ENCODE measurements at regions not wholly inside any gene's neighbourhood (a gene's known extent, or its start where the extent isn't known, plus 50 kb on each side); places are given as distances from the start of the nearest gene placed in this dataset.

- no peaks in the 10 kb centered on the region for H3K36me3 ChIP-seq (ENCODE audit: control insufficient read depth in 2 of 2, insufficient read depth in 2 of 2, low read length in 1 of 2)
- 95% methylated on average over 4 of the region's 4 CpGs for WGBS
- DNase-seq (ENCODE audit: low read depth in 6 of 9, low spot score in 9 of 9) = no peak
- no peak overlapping the region for H3K4me3 ChIP-seq (ENCODE audit: low read length in 2 of 2)
- peaks cover 0 to 30% of the 10 kb centered on the region in 2 donors for H3K9me3 ChIP-seq (ENCODE audit: control insufficient read depth in 2 of 2, insufficient read depth in 1 of 2, low read length in 1 of 2)
- H3K27me3 ChIP-seq (ENCODE audit: control insufficient read depth in 2 of 2, insufficient read depth in 1 of 2, low read length in 1 of 2) = peaks cover 0 to 4% of the 10 kb centered on the region in 2 donors
- no peak overlapping the region for H3K27ac ChIP-seq (ENCODE audit: low read depth in 1 of 2, low read length in 1 of 2)
- H3K4me1 ChIP-seq (ENCODE audit: control insufficient read depth in 2 of 2, insufficient read depth in 2 of 2, low read length in 2 of 2) = peaks cover 12 to 34% of the 10 kb centered on the region in 2 donors
Measured at GRCh38 chr15:70420086-70420947, 322.6 kb upstream of the TLE3 start.

DNA sequence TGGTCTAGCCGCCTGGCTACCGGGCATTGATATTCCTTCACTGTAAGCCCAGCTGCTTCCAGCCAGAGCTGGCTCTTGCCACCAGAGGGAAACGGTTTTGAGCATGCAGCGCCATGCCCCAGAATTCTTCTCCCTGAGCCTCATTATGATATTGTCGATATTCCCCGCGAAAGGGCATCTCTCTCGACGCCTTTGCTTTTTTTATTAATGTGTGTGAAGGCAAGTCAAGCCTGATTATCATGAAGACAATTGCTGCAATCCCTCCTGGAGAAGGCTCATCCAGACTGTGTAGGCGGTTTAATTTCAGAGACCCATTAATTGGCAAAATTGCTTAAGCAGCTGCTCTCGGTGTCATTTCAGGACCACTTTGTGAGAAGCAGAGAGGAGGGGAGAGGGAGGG is 321.2 kb upstream of the TLE3 start:
- 92% methylated on average over 11 of the region's 11 CpGs for WGBS

DNA sequence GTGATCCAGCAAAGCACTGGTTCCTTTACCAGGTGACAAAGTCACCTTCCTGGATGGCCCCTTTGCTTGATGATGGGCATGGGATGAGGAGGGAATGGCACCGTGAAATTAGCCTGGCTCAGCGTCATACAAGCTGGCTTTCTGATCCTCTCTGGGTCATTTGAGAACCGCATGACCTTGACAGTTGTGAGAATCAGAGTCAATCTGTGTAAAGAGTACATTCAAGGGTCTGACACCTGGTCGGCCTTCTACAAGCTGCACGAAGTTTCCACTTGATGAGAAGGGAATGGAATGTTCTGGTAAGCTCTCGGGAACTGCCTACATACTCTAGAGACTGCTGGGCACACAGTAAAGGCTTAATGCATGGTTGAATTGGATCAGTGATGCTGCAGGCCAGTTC is 319.8 kb upstream of the TLE3 start:
- Histone ChIP-seq H3K4me3 (ENCODE audit: low read length in 2 of 2) (no peak overlapping the region), H3K27me3 (ENCODE audit: control insufficient read depth in 2 of 2, insufficient read depth in 1 of 2, low read length in 1 of 2) (peaks cover 0 to 4% of the 10 kb centered on the region in 2 donors), H3K27ac (ENCODE audit: low read depth in 1 of 2, low read length in 1 of 2) (no peak overlapping the region), H3K4me1 (ENCODE audit: control insufficient read depth in 2 of 2, insufficient read depth in 2 of 2, low read length in 2 of 2) (peaks cover 0 to 22% of the 10 kb centered on the region in 2 donors), H3K9me3 (ENCODE audit: control insufficient read depth in 2 of 2, insufficient read depth in 1 of 2, low read length in 1 of 2) (peaks cover 0 to 10% of the 10 kb centered on the region in 2 donors), H3K36me3 (ENCODE audit: control insufficient read depth in 2 of 2, insufficient read depth in 2 of 2, low read length in 1 of 2) (no peaks in the 10 kb centered on the region)
- no peak for DNase-seq (ENCODE audit: low read depth in 6 of 9, low spot score in 9 of 9)
- 94% methylated on average over 6 of the region's 6 CpGs for WGBS

More for the DNA sequence above, 321.2 kb upstream of the TLE3 start:
- H3K4me1 ChIP-seq (ENCODE audit: control insufficient read depth in 2 of 2, insufficient read depth in 2 of 2, low read length in 2 of 2) = peaks cover 0 to 29% of the 10 kb centered on the region in 2 donors
- DNase-seq (ENCODE audit: low read depth in 6 of 9, low spot score in 9 of 9) = no peak
- no peaks in the 10 kb centered on the region for H3K36me3 ChIP-seq (ENCODE audit: control insufficient read depth in 2 of 2, insufficient read depth in 2 of 2, low read length in 1 of 2)
- no peak overlapping the region for H3K27ac ChIP-seq (ENCODE audit: low read depth in 1 of 2, low read length in 1 of 2)
- H3K9me3 ChIP-seq (ENCODE audit: control insufficient read depth in 2 of 2, insufficient read depth in 1 of 2, low read length in 1 of 2) = peaks cover 0 to 21% of the 10 kb centered on the region in 2 donors
- peaks cover 0 to 4% of the 10 kb centered on the region in 2 donors for H3K27me3 ChIP-seq (ENCODE audit: control insufficient read depth in 2 of 2, insufficient read depth in 1 of 2, low read length in 1 of 2)
- H3K4me3 ChIP-seq (ENCODE audit: low read length in 2 of 2) = no peak overlapping the region

- 95% methylated on average over 2 of the region's 2 CpGs for WGBS
- Histone ChIP-seq H3K4me3 (ENCODE audit: low read length in 2 of 2) (no peak overlapping the region), H3K27me3 (ENCODE audit: control insufficient read depth in 2 of 2, insufficient read depth in 1 of 2, low read length in 1 of 2) (peaks cover 0 to 4% of the 10 kb centered on the region in 2 donors), H3K4me1 (ENCODE audit: control insufficient read depth in 2 of 2, insufficient read depth in 2 of 2, low read length in 2 of 2) (peaks cover 0 to 22% of the 10 kb centered on the region in 2 donors), H3K9me3 (ENCODE audit: control insufficient read depth in 2 of 2, insufficient read depth in 1 of 2, low read length in 1 of 2) (peaks cover 0 to 10% of the 10 kb centered on the region in 2 donors), H3K27ac (ENCODE audit: low read depth in 1 of 2, low read length in 1 of 2) (no peak overlapping the region), H3K36me3 (ENCODE audit: control insufficient read depth in 2 of 2, insufficient read depth in 2 of 2, low read length in 1 of 2) (no peaks in the 10 kb centered on the region)
- DNase-seq (ENCODE audit: low read depth in 6 of 9, low spot score in 9 of 9) = no peak
Measured at GRCh38 chr15:70416829-70417228, 319.1 kb upstream of the TLE3 start.

GRCh38 chr15:70415398-70415797 is 317.7 kb upstream of the TLE3 start:
- Histone ChIP-seq H3K9me3 (ENCODE audit: control insufficient read depth in 2 of 2, insufficient read depth in 1 of 2, low read length in 1 of 2) (peaks cover 0 to 11% of the 10 kb centered on the region in 2 donors), H3K36me3 (ENCODE audit: control insufficient read depth in 2 of 2, insufficient read depth in 2 of 2, low read length in 1 of 2) (no peaks in the 10 kb centered on the region), H3K27ac (ENCODE audit: low read depth in 1 of 2, low read length in 1 of 2) (no peak overlapping the region), H3K27me3 (ENCODE audit: control insufficient read depth in 2 of 2, insufficient read depth in 1 of 2, low read length in 1 of 2) (peaks cover 0 to 4% of the 10 kb centered on the region in 2 donors), H3K4me1 (ENCODE audit: control insufficient read depth in 2 of 2, insufficient read depth in 2 of 2, low read length in 2 of 2) (peaks cover 0 to 29% of the 10 kb centered on the region in 2 donors), H3K4me3 (ENCODE audit: low read length in 2 of 2) (no peak overlapping the region)
- WGBS = 82% methylated on average over 18 of the region's 18 CpGs
- DNase-seq (ENCODE audit: low read depth in 6 of 9, low spot score in 9 of 9) = no peak

DNA sequence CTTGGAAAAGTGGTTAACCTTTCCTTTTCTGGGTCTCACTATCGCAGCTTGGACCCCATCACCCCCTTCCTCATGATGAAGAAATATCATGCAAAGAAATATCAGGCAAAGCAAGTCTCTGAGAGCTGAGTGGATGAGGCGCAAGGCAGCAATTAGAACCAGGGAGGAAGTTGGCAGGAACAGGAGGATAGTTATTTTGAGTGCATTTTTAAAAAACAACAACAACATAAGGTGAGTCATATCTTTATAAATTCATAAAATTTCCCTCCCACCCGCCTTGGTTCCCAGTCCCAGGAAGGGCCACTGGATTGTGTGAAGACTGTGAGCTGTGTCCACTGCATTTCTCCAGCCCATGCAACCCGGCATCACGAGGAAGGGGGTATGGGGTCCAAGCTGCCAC is 316.9 kb upstream of the TLE3 start:
- Histone ChIP-seq H3K9me3 (ENCODE audit: control insufficient read depth in 2 of 2, insufficient read depth in 1 of 2, low read length in 1 of 2) (peaks cover 0 to 13% of the 10 kb centered on the region in 2 donors), H3K4me1 (ENCODE audit: control insufficient read depth in 2 of 2, insufficient read depth in 2 of 2, low read length in 2 of 2) (peaks cover 0 to 34% of the 10 kb centered on the region in 2 donors), H3K36me3 (ENCODE audit: control insufficient read depth in 2 of 2, insufficient read depth in 2 of 2, low read length in 1 of 2) (no peaks in the 10 kb centered on the region), H3K27me3 (ENCODE audit: control insufficient read depth in 2 of 2, insufficient read depth in 1 of 2, low read length in 1 of 2) (peaks cover 0 to 4% of the 10 kb centered on the region in 2 donors), H3K4me3 (ENCODE audit: low read length in 2 of 2) (no peak overlapping the region), H3K27ac (ENCODE audit: low read depth in 1 of 2, low read length in 1 of 2) (no peak overlapping the region)
- WGBS = 97% methylated on average over 5 of the region's 5 CpGs
- no peak for DNase-seq (ENCODE audit: low read depth in 6 of 9, low spot score in 9 of 9)

DNA sequence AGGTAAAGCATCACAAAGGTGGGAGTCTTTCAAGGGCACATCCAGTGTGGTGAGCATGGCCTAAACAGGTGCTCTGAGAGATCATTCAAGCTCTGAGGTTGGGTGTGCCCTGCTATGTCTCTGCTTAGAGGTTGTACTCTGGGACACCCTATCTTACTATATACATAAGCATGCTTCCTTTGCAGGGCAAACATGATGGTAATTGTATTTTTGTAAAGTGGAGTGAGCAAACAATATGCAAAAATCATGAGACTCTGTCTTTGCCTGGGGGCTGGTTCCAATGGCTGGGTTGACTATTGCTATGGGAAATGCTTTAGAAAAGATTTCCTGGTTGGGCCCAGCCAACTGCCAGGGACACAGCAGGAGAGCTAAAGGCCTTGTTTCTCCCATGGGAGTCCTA is 315.1 kb upstream of the TLE3 start:
- H3K36me3 ChIP-seq (ENCODE audit: control insufficient read depth in 2 of 2, insufficient read depth in 2 of 2, low read length in 1 of 2) = no peaks in the 10 kb centered on the region
- H3K27me3 ChIP-seq (ENCODE audit: control insufficient read depth in 2 of 2, insufficient read depth in 1 of 2, low read length in 1 of 2) = no peaks in the 10 kb centered on the region
- peaks cover 0 to 34% of the 10 kb centered on the region in 2 donors for H3K4me1 ChIP-seq (ENCODE audit: control insufficient read depth in 2 of 2, insufficient read depth in 2 of 2, low read length in 2 of 2)
- DNase-seq (ENCODE audit: low read depth in 6 of 9, low spot score in 9 of 9) = no peak
- no peak overlapping the region for H3K4me3 ChIP-seq (ENCODE audit: low read length in 2 of 2)
- H3K27ac ChIP-seq (ENCODE audit: low read depth in 1 of 2, low read length in 1 of 2) = no peak overlapping the region
- peaks cover 0 to 13% of the 10 kb centered on the region in 2 donors for H3K9me3 ChIP-seq (ENCODE audit: control insufficient read depth in 2 of 2, insufficient read depth in 1 of 2, low read length in 1 of 2)

DNA sequence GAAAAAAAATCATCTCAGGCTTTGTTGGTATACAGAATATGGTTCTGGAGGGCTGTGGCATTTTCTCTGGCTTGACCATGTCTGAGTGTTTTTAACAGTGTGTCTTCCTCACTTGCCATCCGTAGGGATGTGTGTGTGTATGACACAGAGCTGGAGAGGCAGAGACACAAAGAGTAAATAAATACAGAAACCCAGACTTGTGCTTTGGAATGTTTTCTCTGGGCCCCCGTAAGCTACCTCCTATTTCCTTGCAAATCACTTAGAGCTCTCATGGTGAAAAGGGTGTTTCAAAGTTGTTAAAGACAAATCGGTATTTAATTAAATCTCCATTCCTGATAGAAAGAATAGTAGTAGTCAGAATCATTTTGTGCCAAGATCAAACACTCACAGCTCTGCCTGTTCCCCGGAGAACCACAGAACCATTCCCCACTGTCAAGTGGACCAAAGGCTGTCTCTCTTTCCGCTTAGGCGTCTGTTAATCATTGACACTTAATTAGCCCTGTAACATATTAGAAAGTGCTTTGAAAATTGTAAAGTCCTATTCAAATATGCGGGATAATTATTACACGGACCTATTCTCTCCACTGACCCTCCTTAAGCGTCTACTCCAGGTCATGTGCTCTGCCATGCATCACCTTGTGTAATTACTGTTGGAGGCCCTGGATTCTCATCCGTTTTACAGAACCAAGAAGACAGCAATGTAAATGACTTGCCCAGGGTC is 313.6 kb upstream of the TLE3 start:
- H3K36me3 ChIP-seq (ENCODE audit: control insufficient read depth in 2 of 2, insufficient read depth in 2 of 2, low read length in 1 of 2) = no peaks in the 10 kb centered on the region
- no peaks in the 10 kb centered on the region for H3K27me3 ChIP-seq (ENCODE audit: control insufficient read depth in 2 of 2, insufficient read depth in 1 of 2, low read length in 1 of 2)
- peaks cover 0 to 35% of the 10 kb centered on the region in 2 donors for H3K4me1 ChIP-seq (ENCODE audit: control insufficient read depth in 2 of 2, insufficient read depth in 2 of 2, low read length in 2 of 2)
- H3K27ac ChIP-seq (ENCODE audit: low read depth in 1 of 2, low read length in 1 of 2) = no peak overlapping the region
- 97% methylated on average over 10 of the region's 10 CpGs for WGBS
- no peak overlapping the region for H3K4me3 ChIP-seq (ENCODE audit: low read length in 2 of 2)
- no peak for DNase-seq (ENCODE audit: low read depth in 6 of 9, low spot score in 9 of 9)
- peaks cover 0 to 17% of the 10 kb centered on the region in 2 donors for H3K9me3 ChIP-seq (ENCODE audit: control insufficient read depth in 2 of 2, insufficient read depth in 1 of 2, low read length in 1 of 2)

DNA sequence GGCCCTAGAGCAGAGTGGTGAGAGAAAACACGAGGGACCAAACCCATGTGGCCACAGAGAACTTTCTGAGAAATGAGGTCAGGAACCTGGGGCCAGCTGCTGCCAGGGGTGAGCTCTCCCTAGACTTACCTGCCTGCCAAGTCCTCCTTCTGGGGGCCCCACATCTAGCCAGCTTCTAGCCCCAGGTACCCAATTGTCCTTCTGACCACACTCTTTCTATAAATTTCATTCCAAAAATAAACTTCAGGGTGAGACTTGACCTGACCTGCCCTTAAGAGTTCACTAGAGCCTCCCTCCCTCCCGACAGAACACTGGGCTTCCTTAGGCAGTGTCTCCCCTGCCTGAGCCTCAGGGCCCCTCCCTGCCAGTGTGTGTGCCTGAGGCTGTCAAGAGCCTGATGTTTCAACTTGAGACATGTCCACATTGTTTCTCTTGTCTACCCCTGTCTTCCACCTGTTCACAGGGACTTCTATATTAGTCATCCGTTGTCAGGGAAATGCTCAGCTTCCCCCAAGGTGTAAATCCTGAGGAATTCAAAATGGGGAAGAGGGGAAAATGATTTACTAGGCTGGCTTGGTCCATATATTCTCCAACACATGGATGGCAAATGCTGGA is 312.8 kb upstream of the TLE3 start:
- Histone ChIP-seq H3K36me3 (ENCODE audit: control insufficient read depth in 2 of 2, insufficient read depth in 2 of 2, low read length in 1 of 2) (no peaks in the 10 kb centered on the region), H3K4me1 (ENCODE audit: control insufficient read depth in 2 of 2, insufficient read depth in 2 of 2, low read length in 2 of 2) (peaks cover 0 to 28% of the 10 kb centered on the region in 2 donors), H3K27ac (ENCODE audit: low read depth in 1 of 2, low read length in 1 of 2) (no peak overlapping the region), H3K9me3 (ENCODE audit: control insufficient read depth in 2 of 2, insufficient read depth in 1 of 2, low read length in 1 of 2) (peaks cover 0 to 14% of the 10 kb centered on the region in 2 donors), H3K4me3 (ENCODE audit: low read length in 2 of 2) (no peak overlapping the region), H3K27me3 (ENCODE audit: control insufficient read depth in 2 of 2, insufficient read depth in 1 of 2, low read length in 1 of 2) (no peaks in the 10 kb centered on the region)
- peak in 1 of 9 donors; percentile 17 for DNase-seq (ENCODE audit: low read depth in 6 of 9, low spot score in 9 of 9)
- 73% methylated on average over 3 of the region's 3 CpGs for WGBS

Data from thymus (tissue), 11 donors.